Right ventricle myocardium inferior (tissue), 1 donor: ENCODE measurements at regions not wholly inside any gene's neighbourhood (a gene's known extent, or its start where the extent isn't known, plus 50 kb on each side); places are given as distances from the start of the nearest gene placed in this dataset.

Source experiments
- ATAC-seq: fragments of 200-7000 bp; cut with Tn5 transposase; one replicate; pipeline ENCODE4 v1.9.1; 2020; ENCODE audit warnings: mild to moderate bottlenecking, moderate library complexity
- DNase-seq: peaks from one replicate; pipeline ENCODE4 v3.0.0; 2021; ENCODE audit errors: missing footprints
- intact Hi-C: fragments of 100-400 bp; cut with DNase I; formaldehyde crosslinking; loops from one replicate; pipeline ENCODE4 v1.11.0; 2022
- donor health status: DM: no; HTN: yes; CAD: no; lungs with severe emphysema.

DNA sequence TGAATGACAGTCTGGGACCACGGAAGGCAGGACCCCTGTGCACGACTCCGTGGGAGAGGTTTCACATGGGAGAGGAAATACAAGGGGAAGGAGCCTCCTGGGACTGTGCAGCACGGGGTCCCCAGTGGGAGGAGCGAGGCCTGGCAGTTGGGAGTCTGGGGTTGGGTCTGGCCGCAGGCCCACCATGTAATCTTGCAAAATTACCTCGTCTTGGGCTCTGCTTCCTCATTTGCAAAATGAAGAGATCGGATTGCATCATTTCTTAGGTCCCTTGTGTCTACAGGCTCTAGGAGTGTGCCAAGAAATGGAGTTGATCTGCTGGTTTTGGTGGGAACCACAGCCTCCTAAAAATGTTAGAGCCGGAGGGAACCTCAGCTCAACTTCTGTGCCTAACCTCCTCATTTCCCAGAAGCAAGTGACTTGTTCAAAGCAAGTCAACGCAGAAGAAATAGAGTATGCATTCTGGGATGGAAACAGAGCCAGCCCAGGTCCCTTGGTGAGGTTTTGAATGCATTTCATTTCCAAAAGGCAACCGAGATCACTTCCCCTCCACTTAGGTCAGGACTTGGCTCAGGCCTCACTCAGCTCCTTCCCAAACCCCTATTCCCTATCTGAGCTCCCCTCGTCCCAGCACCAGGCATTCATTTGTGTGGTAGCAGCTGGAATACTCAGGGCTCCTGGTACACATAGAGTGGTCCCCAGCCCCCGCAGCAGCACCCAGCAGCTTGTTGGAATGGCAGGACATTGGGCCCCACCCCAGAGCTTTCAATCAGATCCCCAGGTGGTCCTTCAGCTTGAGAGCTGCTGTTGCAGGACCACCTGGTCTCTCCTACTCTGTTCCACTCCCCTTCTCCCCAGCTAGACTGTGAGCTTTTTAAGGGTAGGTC lies 267.7 kb downstream of the XXYLT1 start:
- ATAC-seq = peak; percentile 90
- DNase-seq = peak; percentile 78
- intact Hi-C loops = loop anchor here (2.0 to 5.0 kb wide), 2 partner anchors 256 to 316 kb away; partner anchors contain the start of gene FAM43A

DNA sequence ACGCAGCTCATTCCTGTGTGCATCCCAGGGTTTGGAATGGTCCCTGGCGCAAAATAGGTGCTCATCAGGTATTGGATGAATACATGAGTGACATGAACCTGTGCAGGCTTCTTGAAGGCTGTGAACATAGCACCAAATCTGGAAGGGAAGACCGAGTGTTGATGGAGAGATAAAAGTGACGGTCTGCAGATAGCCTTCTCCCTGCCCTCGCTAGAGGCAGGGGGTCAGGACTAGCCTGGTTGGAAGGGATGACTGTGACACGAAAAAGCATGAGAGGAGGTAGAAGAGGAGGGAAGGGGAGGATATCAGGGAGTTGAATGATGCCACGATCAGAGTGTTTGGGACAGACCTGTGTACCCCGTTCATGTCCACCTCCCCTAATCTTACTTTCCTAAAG lies 267.1 kb downstream of the XXYLT1 start:
- intact Hi-C loops = loop anchor here (2.0 to 5.0 kb wide), 2 partner anchors 255 to 317 kb away; partner anchors contain the start of gene FAM43A
- no peak for DNase-seq
- no peak for ATAC-seq

DNA sequence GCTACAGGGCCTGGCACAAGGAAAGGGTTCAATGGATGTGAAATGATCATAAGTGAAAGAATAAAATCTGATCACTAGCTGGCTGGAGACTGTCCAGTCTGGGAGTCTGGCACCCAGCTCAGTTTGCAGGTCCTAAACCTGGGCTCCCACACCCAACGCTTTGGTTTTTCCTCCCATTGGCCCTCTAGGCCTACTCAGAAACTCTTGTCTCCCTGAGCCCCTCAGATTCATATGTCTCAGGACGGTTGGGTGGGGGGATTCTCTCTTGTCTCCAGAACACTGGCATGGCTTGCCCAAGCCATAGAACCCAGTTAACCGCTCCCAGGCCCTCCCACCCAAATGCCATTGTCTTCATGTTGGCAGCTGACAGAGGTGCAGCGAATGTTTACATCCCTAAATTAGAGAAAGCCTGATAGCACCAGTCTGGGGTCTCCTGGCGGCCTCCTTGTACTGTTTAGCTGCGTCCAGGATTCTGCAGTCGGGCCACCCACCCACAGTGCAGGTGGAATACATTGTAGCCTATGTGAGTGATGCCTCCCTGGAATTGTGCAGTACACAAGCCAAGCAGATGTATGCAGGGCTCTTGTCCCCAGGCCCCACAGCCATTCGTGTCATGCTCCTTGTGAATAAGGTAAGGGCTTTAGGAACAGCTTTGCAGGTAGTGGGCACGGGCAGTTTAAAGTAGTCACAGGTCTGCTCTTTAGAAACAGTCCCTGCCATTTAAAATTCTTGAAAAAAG lies 266.3 kb downstream of the XXYLT1 start:
- no peak for ATAC-seq
- no peak for DNase-seq
- intact Hi-C loops = loop anchor here (5.0 kb wide), 1 partner anchor 317 kb away; the partner anchor contains the start of gene FAM43A

DNA sequence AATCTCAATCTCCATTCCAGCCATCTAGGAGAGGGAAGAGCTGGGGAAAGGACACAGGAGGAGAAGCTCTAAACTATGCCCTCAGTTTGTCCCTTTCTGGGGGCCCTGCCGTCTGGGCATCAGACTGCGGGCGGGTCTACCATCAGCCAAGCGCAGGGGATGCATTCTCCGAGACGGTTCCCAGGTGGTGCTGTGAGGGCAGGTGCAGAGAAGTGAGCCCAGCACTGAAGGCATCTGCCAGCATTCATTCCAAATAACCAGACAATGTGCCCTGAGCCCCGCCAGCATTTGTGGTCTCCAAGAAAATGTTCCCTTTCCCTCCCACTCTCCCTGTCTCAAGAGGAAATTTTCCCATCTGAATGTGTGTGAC lies 265.7 kb downstream of the XXYLT1 start:
- ATAC-seq (no peak), DNase-seq (no peak)
- intact Hi-C loops = no loop called here

DNA sequence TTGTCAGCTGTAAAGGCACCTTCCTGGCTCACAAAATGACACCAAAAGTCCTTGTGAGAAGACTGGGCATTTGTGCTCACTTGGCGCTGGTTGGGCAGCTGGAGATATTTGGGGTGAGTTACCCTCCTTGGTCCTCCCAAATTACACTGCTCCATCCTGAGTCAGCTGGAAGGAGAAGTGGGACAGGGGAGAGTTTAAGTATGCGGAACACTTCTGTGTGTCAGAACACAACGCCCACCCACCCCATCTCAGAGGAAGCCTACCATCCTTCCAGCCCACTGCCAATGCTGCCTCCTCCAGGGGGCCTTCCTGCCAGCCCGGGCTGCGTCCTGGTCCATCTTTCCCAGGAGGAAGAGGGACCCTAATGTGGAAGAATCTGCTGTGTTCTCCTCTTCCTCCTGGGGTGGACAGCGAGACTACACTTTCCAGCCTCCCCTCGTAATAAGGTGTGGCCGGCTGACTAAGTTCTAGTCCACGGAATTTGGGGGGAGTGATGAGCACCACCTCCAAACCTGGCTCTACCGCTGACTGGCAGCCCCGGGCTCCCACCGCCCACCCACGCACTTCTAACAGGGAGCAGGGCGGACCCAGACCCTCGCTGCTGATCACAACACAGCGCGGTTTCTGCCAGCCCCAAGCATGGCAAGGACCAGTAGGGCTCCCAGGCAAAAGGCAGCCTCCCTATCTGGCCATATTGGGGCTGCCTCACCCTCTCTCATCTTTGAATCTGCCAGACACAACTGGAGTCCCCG lies 265.0 kb downstream of the XXYLT1 start:
- intact Hi-C loops = no loop called here

DNA sequence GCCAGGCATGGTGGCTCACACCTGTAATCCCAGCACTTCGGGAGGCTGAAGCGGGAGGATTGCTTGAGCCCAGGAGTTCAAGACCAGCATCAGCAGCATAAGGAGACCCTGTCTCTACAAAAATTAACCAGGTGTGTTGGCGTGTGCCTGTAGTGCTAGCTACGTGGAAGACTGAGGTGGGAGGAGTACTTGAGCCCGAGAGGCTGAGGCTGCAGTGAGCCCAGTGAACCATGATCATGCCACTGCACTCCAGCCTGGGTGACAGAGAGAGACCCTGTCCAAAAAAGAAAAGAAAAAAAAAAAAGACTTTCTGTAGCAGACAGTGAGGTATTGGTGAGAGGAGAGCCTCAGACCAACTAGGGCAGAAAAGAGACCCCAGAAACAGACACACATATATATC lies 263.8 kb downstream of the XXYLT1 start:
- DNase-seq = no peak
- intact Hi-C loops = no loop called here
- no peak for ATAC-seq

More for the DNA sequence above, 265.0 kb downstream of the XXYLT1 start:
- DNase-seq (no peak), ATAC-seq (no peak)

DNA sequence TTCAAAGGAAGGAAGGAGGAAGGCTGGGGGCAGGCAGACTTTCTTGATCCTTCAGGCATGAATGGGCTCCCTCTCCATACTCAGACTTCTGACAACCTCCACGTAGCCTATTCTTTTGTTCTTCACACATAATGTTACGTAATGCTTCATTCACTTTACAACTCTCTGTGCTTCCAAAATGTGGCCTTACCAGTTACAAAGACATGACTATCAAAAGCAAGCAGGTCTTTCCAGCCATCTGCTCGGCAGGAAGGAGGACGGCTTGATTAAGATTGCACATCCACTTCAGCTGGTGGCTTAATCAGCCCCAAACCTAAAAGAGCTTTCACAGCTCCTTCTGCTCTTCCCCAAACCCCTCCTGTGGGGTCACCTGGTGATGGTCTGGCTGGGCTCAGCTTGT lies 263.2 kb downstream of the XXYLT1 start:
- intact Hi-C loops = no loop called here
- ATAC-seq (no peak), DNase-seq (no peak)

DNA sequence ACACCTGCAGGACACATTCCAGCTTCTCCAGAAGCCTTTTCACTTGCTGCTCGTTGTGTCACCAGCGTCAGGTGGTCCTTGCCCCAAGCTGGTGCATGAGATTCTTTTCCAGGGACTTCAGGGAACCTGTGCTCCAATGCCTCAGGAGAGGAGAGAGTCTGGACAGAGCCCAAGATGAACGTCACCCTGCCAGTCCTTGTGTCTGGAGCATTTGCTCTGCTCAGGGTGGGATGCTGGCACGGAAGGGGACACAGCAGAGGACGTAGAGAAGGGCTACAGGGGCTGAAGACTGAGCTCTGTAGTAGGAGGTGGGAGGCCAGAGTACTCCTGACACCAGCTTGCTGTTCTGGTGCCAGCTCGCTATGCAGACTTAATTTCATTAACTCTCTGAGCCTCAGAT lies 262.1 kb downstream of the XXYLT1 start:
- ATAC-seq (no peak), DNase-seq (no peak)
- intact Hi-C loops = no loop called here

DNA sequence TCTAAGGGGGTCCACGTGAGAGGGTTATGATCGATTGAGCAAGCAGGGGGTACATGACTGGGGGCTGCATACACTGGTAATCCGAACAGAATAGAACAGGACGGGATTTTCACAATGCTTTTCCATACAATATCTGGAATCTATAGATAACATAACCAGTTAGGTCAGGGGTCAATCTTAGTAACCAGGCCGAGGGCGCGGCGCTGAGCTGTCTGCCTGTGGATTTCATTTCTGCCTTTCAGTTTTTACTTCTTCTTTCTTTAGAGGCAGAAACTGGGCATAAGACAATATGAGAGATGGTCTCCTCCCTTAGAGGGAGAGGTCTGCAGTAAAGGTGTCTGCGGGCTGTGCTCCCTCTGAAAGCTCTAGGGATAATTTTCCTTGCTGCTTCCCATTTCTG lies 261.3 kb downstream of the XXYLT1 start:
- ATAC-seq = no peak
- no peak for DNase-seq
- intact Hi-C loops = no loop called here

DNA sequence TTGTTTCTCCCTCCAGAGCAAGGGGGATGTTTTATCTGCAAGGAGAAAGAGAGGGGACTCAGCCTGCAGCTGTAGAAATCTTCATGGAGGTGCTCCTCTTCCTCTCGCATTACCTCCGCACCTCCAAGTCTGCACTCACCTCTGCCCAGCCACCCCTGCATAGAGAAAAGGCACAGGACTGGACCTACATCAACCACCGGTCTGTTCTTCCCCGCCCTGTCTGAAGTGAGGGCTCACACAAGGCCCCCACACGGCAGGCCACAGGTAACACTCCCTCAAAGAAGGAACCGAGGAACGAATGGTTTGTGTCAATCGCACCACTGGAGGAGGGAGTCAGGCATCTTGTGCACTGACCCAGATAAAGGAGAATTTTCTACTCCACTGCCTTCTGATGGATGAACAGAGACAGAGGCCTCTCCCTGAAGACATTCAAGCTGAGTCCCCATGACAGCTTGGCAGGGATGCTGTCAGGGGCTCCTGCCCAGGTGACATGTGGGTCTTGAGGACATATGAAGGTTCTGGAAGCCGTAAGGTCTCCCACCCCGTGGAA lies 260.3 kb downstream of the XXYLT1 start:
- DNase-seq = no peak
- no peak for ATAC-seq
- intact Hi-C loops = no loop called here

DNA sequence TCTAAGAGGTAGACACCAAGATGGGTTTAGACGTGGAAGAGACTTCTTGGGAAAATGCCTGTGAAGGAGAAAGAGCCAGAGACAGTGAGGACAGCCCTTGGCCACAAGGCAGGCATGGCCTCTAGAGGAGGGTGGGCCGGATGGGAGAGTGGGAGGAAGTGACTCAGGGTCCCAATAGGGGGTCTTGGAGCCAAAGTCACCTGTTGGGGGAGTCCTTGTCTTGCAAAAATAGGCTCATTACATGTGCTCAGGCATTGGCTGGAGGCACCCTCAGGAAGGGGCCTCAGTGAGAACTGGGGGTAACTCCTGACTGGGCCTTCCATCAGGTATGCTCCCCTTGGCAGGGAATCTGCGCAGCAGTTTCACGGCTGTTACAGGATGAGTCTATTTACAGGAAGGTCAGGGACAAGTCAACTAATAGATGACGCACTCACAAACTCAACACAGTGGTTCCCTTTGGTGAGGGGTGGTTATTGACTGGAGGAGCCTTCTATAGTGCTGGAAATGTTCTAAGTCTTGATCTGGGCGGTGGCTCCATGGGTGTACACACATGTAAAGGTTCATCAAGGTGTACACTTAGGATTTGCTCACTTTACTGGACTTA lies 259.6 kb downstream of the XXYLT1 start:
- intact Hi-C loops = no loop called here
- DNase-seq (no peak), ATAC-seq (no peak)

DNA sequence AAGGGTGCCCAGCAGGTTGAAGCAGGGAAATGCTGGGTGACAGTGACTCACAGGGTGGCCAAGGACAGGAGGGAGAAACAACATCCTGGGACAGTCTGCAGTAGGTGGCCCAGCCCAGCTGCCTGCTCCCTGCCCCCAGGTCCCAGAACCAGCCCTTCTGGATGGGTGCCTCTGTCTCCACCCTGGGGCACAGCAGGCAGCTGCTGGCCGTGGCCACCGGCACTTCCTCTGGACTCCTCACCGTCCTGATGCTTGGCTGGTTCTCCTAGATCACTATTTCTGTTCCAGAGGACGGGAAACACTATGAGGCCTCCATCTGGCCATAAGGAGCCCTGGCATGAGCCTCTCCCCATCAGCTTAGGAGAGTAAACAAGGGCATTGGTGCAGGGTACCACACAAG lies 258.9 kb downstream of the XXYLT1 start:
- ATAC-seq (no peak), DNase-seq (no peak)
- intact Hi-C loops = no loop called here

DNA sequence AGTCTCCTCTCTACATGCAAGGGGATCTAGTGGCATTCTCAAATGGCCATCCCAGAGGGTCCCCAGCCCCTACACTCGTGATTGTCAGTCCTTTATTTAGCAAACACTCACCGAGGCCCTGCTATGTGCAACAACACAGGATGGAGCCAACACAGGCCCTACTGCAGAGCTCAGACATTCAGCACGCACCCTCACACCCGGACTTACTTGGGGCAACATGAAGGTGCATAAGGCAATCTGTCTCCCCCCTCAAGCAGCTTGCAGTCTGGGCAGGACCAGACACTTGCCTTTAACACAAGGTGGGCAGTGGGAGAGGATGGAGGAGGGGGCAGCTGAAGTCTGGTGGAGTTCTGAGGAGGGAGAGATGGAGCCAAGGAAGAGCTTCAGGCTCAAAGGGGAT lies 258.4 kb downstream of the XXYLT1 start:
- intact Hi-C loops = no loop called here
- no peak for ATAC-seq
- no peak for DNase-seq

DNA sequence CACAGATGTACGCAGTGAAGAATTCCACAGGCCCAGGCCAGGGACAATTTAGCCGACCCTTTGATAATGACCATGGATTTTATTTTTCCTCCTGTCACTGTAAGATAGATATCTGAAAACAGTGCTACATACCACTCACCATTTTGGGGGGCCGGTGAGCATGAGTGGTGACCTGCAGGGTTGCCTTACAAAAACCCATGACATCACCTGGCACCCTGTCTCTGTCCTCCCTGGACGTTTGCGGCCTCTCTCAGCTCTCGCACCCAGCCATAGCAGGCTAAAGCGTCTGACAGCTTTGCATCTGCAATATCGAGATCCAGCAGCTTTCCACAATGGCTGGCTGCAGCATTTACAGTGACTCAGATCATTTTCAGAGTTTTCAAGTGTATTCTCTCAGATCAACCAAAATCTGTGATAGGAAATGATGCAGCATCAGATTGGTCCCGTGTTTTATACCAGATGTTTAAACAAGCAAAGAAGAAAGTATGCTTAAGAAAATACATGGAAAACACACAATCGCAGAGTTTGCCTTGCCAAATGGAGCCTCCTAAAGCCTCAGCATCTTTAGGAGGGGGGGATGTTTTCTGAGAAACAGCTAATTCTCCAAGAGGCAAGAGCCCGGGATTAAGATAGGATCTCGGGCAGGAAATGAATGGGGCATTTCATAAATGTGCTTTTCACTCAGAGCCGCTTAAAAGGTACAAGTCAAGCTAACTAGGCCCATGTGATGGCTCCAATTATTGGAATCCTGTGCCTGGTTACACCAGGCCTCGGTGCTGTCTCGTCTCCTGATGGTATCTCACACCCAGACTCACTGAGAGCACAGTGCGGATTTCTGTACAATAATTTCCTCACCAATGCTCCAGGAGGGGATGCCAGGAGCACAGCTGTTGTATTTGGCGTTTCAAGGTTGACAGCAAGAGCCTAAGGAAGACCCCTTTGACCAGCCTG lies 257.3 kb downstream of the XXYLT1 start:
- DNase-seq = no peak
- intact Hi-C loops = no loop called here
- no peak for ATAC-seq

DNA sequence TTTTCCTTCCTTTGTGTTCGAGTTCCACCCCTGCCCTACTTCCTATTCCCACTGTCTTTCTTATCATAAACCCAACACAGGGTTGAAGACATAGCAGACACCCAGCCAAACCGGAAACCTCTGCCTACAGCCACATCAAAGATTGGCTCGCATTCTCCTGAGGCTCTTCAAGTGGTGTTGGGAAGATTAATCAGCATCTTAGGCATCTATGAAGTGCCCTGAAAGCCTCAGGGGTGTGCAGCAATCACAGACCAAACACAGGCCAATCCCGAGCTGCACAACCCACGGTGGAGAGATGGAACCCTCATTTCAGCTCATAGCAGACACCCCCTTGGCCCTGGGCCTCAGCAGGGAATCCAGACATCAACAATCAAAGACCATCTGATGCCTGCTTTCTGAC lies 255.9 kb downstream of the XXYLT1 start:
- ATAC-seq (no peak), DNase-seq (no peak)
- intact Hi-C loops = no loop called here

DNA sequence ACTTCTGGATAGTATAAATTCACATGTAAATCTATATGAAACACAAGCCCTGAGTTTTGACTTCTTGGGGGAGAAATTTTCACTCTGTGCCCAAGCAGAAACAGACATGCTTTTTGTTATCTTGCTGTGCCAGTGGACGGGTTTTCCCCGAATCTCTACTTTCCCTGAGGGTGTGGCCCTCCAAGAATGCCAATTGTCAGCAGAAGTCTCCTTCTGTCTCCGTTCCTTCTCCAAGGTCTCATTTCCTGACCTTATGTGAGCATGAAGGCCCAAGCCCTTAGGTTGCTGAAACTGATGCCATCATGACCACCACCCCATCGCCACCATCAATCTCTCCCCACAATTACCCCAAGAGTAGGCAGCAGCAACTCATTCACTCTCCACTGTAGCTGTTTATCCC lies 253.8 kb downstream of the XXYLT1 start:
- DNase-seq = no peak
- intact Hi-C loops = no loop called here
- no peak for ATAC-seq
